HCT116 (cell line): ENCODE measurements at regions not wholly inside any gene's neighbourhood (a gene's known extent, or its start where the extent isn't known, plus 50 kb on each side); places are given as distances from the start of the nearest gene placed in this dataset.

Experiments used
- ATAC-seq: fragments of 200-7000 bp; cut with Tn5 transposase; 2 replicates; pipeline ENCODE4 v1.9.1; 2020; ENCODE audit warnings: mild to moderate bottlenecking, moderate library complexity
- BruUV-seq: library from RNA; stranded (reverse); fragments of 400-500 nt; replicated peaks from 2 replicates; lab custom pipeline; 2021; lab: Mats Ljungman, UMichigan
- CTCF ChIA-PET: fragments of 300-600 bp; sonication (Branson Sonifier 250); formaldehyde crosslinking; loops from one replicate; lab custom pipeline; 2021; ENCODE audit warnings: antibody characterized with exemption; lab: Charles Lee
- POLR2A ChIA-PET: fragments of 300-600, 350-600 bp; sonication (Branson Sonifier 250); formaldehyde crosslinking; loops from one replicate; lab custom pipeline; 2021; ENCODE audit warnings: antibody characterized with exemption; lab: Charles Lee
- RAD21 ChIA-PET, 2 experiments: fragments of 300-600 bp; sonication (Branson Sonifier 250); formaldehyde crosslinking; loops; one replicate each; lab custom pipeline; 2023; ENCODE audit warnings: low total read pairs in 2 of 2; ENCODE audit not compliant: uncharacterized antibody in 2 of 2, unreplicated experiment in 2 of 2, low non-redundant PET in 1 of 2; lab: Charles Lee
- DNase-seq: peaks from one replicate; pipeline ENCODE4 v3.0.0-alpha.2; 2010; ENCODE audit warnings: low read depth, low spot score
- H2AFZ ChIP-seq: fragments of 200-600 bp; shearing (Covaris generic), sonication (generic); 2 replicates; pipeline ENCODE4 v1.6.1; 2017; ENCODE audit warnings: low read depth, mixed run types, mixed read lengths, antibody characterized with exemption, low read length; ENCODE audit not compliant: poor library complexity, severe bottlenecking
- H3K27ac ChIP-seq: 2 replicates; pipeline ENCODE4 v1.5.1; 2012; ENCODE audit warnings: low read depth, low read length
- H3K27me3 ChIP-seq: fragments of 200-600 bp; sonication (generic); 2 replicates; pipeline ENCODE4 v1.6.1; 2016; ENCODE audit warnings: mixed run types, low read length, mixed read lengths; ENCODE audit not compliant: insufficient read depth
- H3K36me3 ChIP-seq, 2 experiments: fragments of 200-500 bp in 1 of 2; fragments of 200-600 bp in 1 of 2; sonication (Bioruptor generic) in 1 of 2; sonication (generic) in 1 of 2; 2 replicates each; pipeline versions ENCODE4 v1.5.1 to v1.6.1; 2014 to 2016; ENCODE audit warnings: low read length in 2 of 2, inconsistent platforms in 1 of 2, mixed read lengths in 1 of 2, mixed run types in 1 of 2; ENCODE audit not compliant: insufficient read depth in 2 of 2, control insufficient read depth in 1 of 2
- H3K4me1 ChIP-seq, 2 experiments: fragments of 200-600 bp in 1 of 2; sonication (generic) in 1 of 2; 2 replicates each; pipeline versions ENCODE4 v1.5.1 to v1.6.1; 2012 to 2017; ENCODE audit warnings: low read length in 2 of 2, inconsistent platforms in 1 of 2, mild to moderate bottlenecking in 1 of 2, mixed read lengths in 1 of 2, mixed run types in 1 of 2, moderate library complexity in 1 of 2; ENCODE audit not compliant: insufficient read depth in 2 of 2, control insufficient read depth in 1 of 2
- H3K4me2 ChIP-seq: fragments of 200-600 bp; sonication (generic); 2 replicates; pipeline ENCODE4 v1.6.1; 2017; ENCODE audit warnings: mixed run types, low read length, mixed read lengths
- H3K4me3 ChIP-seq, 2 experiments: fragments of 200-600 bp in 1 of 2; sonication (generic) in 1 of 2; replicated peaks in 1 of 2; 2 replicates each; pipeline ENCODE4 v1.5.1; 2011 to 2016; ENCODE audit warnings: low read length in 2 of 2, control low read depth in 1 of 2, low read depth in 1 of 2, mild to moderate bottlenecking in 1 of 2, mixed read lengths in 1 of 2, mixed run types in 1 of 2
- H3K79me2 ChIP-seq: fragments of 200-600 bp; sonication (generic); 2 replicates; pipeline ENCODE4 v1.6.1; 2017; ENCODE audit warnings: mild to moderate bottlenecking, mixed run types, low read length, moderate library complexity, mixed read lengths; ENCODE audit not compliant: insufficient read depth
- H3K9ac ChIP-seq: fragments of 200-600 bp; sonication (generic); 2 replicates; pipeline ENCODE4 v1.6.1; 2016; ENCODE audit warnings: low read length, mixed read lengths
- H3K9me2 ChIP-seq: fragments of 200-600 bp; sonication (generic), shearing (Covaris generic); 2 replicates; pipeline ENCODE4 v1.6.1; 2017; ENCODE audit warnings: mixed run types, mild to moderate bottlenecking, moderate library complexity; ENCODE audit not compliant: insufficient read depth
- H3K9me3 ChIP-seq, 2 experiments: fragments of 200-500 bp in 1 of 2; fragments of 200-600 bp in 1 of 2; sonication (Bioruptor generic) in 1 of 2; sonication (generic) in 1 of 2; 2 replicates each; pipeline ENCODE4 v1.6.1; 2014 to 2017; ENCODE audit warnings: low read length in 2 of 2, mixed read lengths in 2 of 2, inconsistent platforms in 1 of 2, low read depth in 1 of 2, mild to moderate bottlenecking in 1 of 2, mixed run types in 1 of 2, moderate library complexity in 1 of 2; ENCODE audit not compliant: control insufficient read depth in 1 of 2, insufficient read depth in 1 of 2
- H4K20me1 ChIP-seq: fragments of 200-600 bp; sonication (generic), shearing (Covaris generic); 2 replicates; pipeline ENCODE4 v1.6.1; 2017; ENCODE audit warnings: mixed run types, mild to moderate bottlenecking, moderate library complexity; ENCODE audit not compliant: insufficient read depth
- CBX3 ChIP-seq: IDR thresholded peaks from 2 replicates; pipeline ENCODE4 v1.6.1; 2012; ENCODE audit warnings: low read depth
- CTCF ChIP-seq, 3 experiments: fragments of 200-600 bp in 1 of 3; sonication (generic) in 1 of 3; IDR thresholded peaks in 2 of 3; conservative IDR thresholded peaks in 1 of 3; 2 replicates each; pipeline ENCODE4 v1.5.1; 2012 to 2017; ENCODE audit warnings: low read depth in 2 of 3, low read length in 2 of 3, antibody characterized with exemption in 1 of 3, borderline replicate concordance in 1 of 3, control low read depth in 1 of 3, mild to moderate bottlenecking in 1 of 3, mixed read lengths in 1 of 3, mixed run types in 1 of 3, moderate library complexity in 1 of 3; ENCODE audit not compliant: insufficient read depth in 1 of 3
- ELF1 ChIP-seq: IDR thresholded peaks from 2 replicates; pipeline ENCODE4 v1.6.1; 2012; ENCODE audit warnings: low read depth, borderline replicate concordance
- EZH2 ChIP-seq: fragments of 200-600 bp; sonication (generic); IDR thresholded peaks from 2 replicates; pipeline ENCODE4 v1.6.1; 2017; ENCODE audit warnings: antibody characterized with exemption, mixed run types
- FOSL1 ChIP-seq: IDR thresholded peaks from 2 replicates; pipeline ENCODE4 v1.6.1; 2012; ENCODE audit warnings: low read depth
- JUND ChIP-seq: IDR thresholded peaks from 2 replicates; pipeline ENCODE4 v1.6.1; 2012
- POLR2A ChIP-seq: IDR thresholded peaks from 2 replicates; pipeline ENCODE4 v1.7.0; 2011; ENCODE audit warnings: borderline replicate concordance; ENCODE audit not compliant: insufficient read depth, insufficient read length; ENCODE audit errors: extremely low read depth
- POLR2AphosphoS5 ChIP-seq: IDR thresholded peaks from 2 replicates; pipeline ENCODE4 v1.6.1; 2011; ENCODE audit warnings: mild to moderate bottlenecking, low read depth, low read length, moderate library complexity
- RAD21 ChIP-seq: IDR thresholded peaks from 2 replicates; pipeline ENCODE4 v1.6.1; 2012; ENCODE audit warnings: low read depth, mild to moderate bottlenecking
- SRF ChIP-seq: IDR thresholded peaks from 2 replicates; pipeline ENCODE4 v1.6.1; 2012; ENCODE audit warnings: low read depth
- YY1 ChIP-seq: IDR thresholded peaks from 2 replicates; pipeline ENCODE4 v1.6.1; 2011; ENCODE audit warnings: low read length, low read depth, moderate library complexity, mild to moderate bottlenecking; ENCODE audit not compliant: insufficient replicate concordance; ENCODE audit errors: extremely low read depth
- ZFX ChIP-seq: fragments of 450-650 bp; IDR thresholded peaks from 2 replicates; pipeline ENCODE4 v1.6.1; 2017
- ZNF274 ChIP-seq: fragments of 200-500 bp; sonication (Bioruptor generic); IDR thresholded peaks from 2 replicates; pipeline ENCODE4 v1.6.1; 2014; ENCODE audit warnings: mild to moderate bottlenecking, low read depth, low read length, inconsistent platforms
- intact Hi-C: fragments of 100-400 bp; cut with micrococcal nuclease; formaldehyde crosslinking; loops from 2 replicates; pipeline ENCODE4 v1.10.0; 2022

- no peak for DNase-seq
- no peak overlapping the region for H2AFZ ChIP-seq
- no peak overlapping the region for H3K9ac ChIP-seq
- intact Hi-C loops = no loop called here
- no peaks in the 10 kb centered on the region for H3K79me2 ChIP-seq
- no peaks in the 10 kb centered on the region for H3K36me3 ChIP-seq
- H3K9me3 ChIP-seq = no peaks in the 10 kb centered on the region
- BruUV-seq = no TSS peak
- H3K4me2 ChIP-seq = no peak overlapping the region
- RAD21 ChIA-PET = no interaction called here
- no peak for ATAC-seq
- no peaks in the 10 kb centered on the region for H3K9me2 ChIP-seq
- no peak overlapping the region for H3K27ac ChIP-seq
- POLR2A ChIA-PET = no interaction called here
- peaks cover 19 to 20% of the 10 kb centered on the region in 2 experiments for H3K4me1 ChIP-seq
- no peaks in the 10 kb centered on the region for H4K20me1 ChIP-seq
- H3K27me3 ChIP-seq = no peaks in the 10 kb centered on the region
- TF ChIP-seq JUND (no peak), FOSL1 (no peak), ELF1 (no peak), EZH2 (no peak), CTCF (IDR thresholded peaks at IDR 0.05 in 2 of 3, conservative IDR thresholded peaks at IDR 0.05 in 1 of 3; ENCODE audit: borderline replicate concordance in 1 of 3, insufficient read depth in 1 of 3, low read depth in 2 of 3, low read length in 2 of 3) (no peak), POLR2AphosphoS5 (no peak), ZFX (no peak), ZNF274 (no peak), YY1 (no peak), SRF (no peak), CBX3 (no peak), POLR2A (no peak), RAD21 (no peak)
- H3K4me3 ChIP-seq = no peak overlapping the region
- CTCF ChIA-PET = no interaction called here
These were observed 115.1 kb upstream of the RET start for GRCh38 chr10:42961796-42962109.
